ENCODE measurements at regions not wholly inside any gene's neighbourhood (a gene's known extent, or its start where the extent isn't known, plus 50 kb on each side); places are given as distances from the start of the nearest gene placed in this dataset.

DNA sequence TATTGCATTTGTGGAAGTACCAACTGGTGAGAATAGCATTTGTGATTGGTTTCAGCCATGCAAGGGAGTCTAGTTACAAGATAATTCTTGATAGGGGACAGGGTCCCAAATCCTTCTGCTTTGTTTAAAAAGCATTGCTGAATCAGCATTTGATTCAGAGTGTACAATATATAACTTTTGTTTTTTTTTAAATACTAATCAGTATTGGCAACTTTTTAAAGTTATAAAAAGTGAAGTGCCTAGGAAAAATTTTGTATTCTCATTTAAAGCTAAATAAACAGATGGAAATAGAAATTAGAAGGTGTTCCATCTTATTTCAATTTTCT lies 75.4 kb upstream of the SLC25A26 start:
- H3K27ac ChIP-seq (ENCODE audit: low read length): no peak overlapping the region
- H3K9me3 ChIP-seq (ENCODE audit: control insufficient read depth, insufficient read depth, low read depth, low read length): no peaks in the 10 kb centered on the region
- in situ Hi-C loops (cut with HindIII; ENCODE audit: low pct_unique_long_range_greater_than_20kb, low sequenced_read_pairs): no loop called here
- DNase-seq (ENCODE audit: low read depth, low spot score): no peak
- H3K27me3 ChIP-seq (ENCODE audit: control insufficient read depth, insufficient read depth, low read length): no peaks in the 10 kb centered on the region
- intact Hi-C loops (cut with micrococcal nuclease; ENCODE audit: unreplicated experiment): no loop called here
- H3K36me3 ChIP-seq (ENCODE audit: control insufficient read depth, insufficient read depth, low read length): no peaks in the 10 kb centered on the region
- no peak overlapping the region for H3K4me3 ChIP-seq (ENCODE audit: low read depth in 2 of 2, low read length in 2 of 2)
- no TSS peak for BruUV-seq (replicated peaks)
- TF ChIP-seq, protein P1, sequence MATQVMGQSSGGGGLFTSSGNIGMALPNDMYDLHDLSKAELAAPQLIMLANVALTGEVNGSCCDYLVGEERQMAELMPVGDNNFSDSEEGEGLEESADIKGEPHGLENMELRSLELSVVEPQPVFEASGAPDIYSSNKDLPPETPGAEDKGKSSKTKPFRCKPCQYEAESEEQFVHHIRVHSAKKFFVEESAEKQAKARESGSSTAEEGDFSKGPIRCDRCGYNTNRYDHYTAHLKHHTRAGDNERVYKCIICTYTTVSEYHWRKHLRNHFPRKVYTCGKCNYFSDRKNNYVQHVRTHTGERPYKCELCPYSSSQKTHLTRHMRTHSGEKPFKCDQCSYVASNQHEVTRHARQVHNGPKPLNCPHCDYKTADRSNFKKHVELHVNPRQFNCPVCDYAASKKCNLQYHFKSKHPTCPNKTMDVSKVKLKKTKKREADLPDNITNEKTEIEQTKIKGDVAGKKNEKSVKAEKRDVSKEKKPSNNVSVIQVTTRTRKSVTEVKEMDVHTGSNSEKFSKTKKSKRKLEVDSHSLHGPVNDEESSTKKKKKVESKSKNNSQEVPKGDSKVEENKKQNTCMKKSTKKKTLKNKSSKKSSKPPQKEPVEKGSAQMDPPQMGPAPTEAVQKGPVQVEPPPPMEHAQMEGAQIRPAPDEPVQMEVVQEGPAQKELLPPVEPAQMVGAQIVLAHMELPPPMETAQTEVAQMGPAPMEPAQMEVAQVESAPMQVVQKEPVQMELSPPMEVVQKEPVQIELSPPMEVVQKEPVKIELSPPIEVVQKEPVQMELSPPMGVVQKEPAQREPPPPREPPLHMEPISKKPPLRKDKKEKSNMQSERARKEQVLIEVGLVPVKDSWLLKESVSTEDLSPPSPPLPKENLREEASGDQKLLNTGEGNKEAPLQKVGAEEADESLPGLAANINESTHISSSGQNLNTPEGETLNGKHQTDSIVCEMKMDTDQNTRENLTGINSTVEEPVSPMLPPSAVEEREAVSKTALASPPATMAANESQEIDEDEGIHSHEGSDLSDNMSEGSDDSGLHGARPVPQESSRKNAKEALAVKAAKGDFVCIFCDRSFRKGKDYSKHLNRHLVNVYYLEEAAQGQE (IDR thresholded peaks at IDR 0.05; ENCODE audit: insufficient read depth in 1 of 2, low read depth in 2 of 2, low read length in 1 of 2): no peak
- no peak for TF ChIP-seq CTCF (IDR thresholded peaks at IDR 0.05)
- no peak for TF ChIP-seq TCF7L2 (IDR thresholded peaks at IDR 0.05; ENCODE audit: low read depth, low read length)
- TF ChIP-seq POLR2AphosphoS5 (IDR thresholded peaks at IDR 0.05; ENCODE audit: low read depth, low read length): no peak
- TF ChIP-seq SIN3A (IDR thresholded peaks at IDR 0.05; ENCODE audit: borderline replicate concordance, insufficient read depth, low read depth, low read length): no peak
- H3K4me1 ChIP-seq (ENCODE audit: control insufficient read depth, insufficient read depth, low read length): no peaks in the 10 kb centered on the region
- no peak for ATAC-seq
- ChIA-PET POLR2A (no interaction called here), CTCF (no interaction called here)

DNA sequence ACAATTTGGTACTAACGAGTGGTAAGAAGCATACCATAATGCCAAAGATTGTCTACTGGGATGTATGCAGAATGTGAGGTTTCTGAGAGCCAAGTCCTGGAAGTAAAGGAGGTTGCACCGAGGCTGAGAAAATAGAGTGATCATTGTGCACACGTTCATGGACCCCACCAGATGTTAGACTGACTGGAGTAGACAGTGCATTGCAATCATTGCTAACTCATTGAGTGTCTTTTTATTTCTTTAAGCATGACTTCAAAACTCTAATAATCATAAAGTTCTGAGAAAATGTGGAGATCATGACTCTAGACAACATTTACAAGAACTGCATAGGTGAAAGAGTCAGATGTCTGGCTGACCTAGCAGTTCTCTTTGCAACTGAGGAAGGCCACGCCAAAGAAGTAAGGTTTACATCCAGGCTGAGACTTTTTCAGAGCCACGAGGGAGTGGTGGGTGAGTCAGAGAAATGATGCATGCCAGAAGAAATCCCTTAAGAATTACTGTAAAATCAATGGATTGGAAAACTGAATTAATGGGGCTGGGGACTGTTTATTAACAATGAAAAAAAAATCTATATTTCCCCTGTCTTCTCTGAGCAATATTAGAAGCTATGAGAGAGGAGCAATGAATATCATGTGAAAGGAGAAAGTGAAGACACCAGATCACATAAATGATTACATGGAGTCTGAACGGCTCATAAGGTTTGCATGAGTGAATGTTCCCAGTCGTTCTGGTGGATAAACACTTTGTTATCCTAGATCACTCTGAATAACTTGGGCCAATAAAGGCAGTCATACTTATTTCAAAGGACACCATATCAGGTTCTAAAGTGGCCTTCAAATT lies 76.0 kb upstream of the SLC25A26 start:
- Histone ChIP-seq H3K4me3 (ENCODE audit: low read depth in 2 of 2, low read length in 2 of 2) (no peak overlapping the region), H3K36me3 (ENCODE audit: control insufficient read depth, insufficient read depth, low read length) (no peaks in the 10 kb centered on the region), H3K4me1 (ENCODE audit: control insufficient read depth, insufficient read depth, low read length) (no peaks in the 10 kb centered on the region), H3K27ac (ENCODE audit: low read length) (no peak overlapping the region), H3K9me3 (ENCODE audit: control insufficient read depth, insufficient read depth, low read depth, low read length) (no peaks in the 10 kb centered on the region), H3K27me3 (ENCODE audit: control insufficient read depth, insufficient read depth, low read length) (no peaks in the 10 kb centered on the region)
- TF ChIP-seq CTCF (IDR thresholded peaks at IDR 0.05) (no peak), POLR2AphosphoS5 (IDR thresholded peaks at IDR 0.05; ENCODE audit: low read depth, low read length) (no peak), TCF7L2 (IDR thresholded peaks at IDR 0.05; ENCODE audit: low read depth, low read length) (no peak), SIN3A (IDR thresholded peaks at IDR 0.05; ENCODE audit: borderline replicate concordance, insufficient read depth, low read depth, low read length) (no peak)
- TF ChIP-seq, protein P1 (IDR thresholded peaks at IDR 0.05; ENCODE audit: insufficient read depth in 1 of 2, low read depth in 2 of 2, low read length in 1 of 2): no peak
- DNase-seq (ENCODE audit: low read depth, low spot score) (no peak), ATAC-seq (no peak)
- in situ Hi-C loops (cut with HindIII; ENCODE audit: low pct_unique_long_range_greater_than_20kb, low sequenced_read_pairs): no loop called here
- intact Hi-C loops (cut with micrococcal nuclease; ENCODE audit: unreplicated experiment): no loop called here
- BruUV-seq (replicated peaks): no TSS peak
- ChIA-PET POLR2A (interaction anchor here (0.6 kb wide), 1 partner anchor 12 kb away, joined by 3 read pairs; no protein-coding TSS in a partner anchor), CTCF (no interaction called here)
